ENCODE measurements at regions not wholly inside any gene's neighbourhood (a gene's known extent, or its start where the extent isn't known, plus 50 kb on each side); places are given as distances from the start of the nearest gene placed in this dataset.

DNA sequence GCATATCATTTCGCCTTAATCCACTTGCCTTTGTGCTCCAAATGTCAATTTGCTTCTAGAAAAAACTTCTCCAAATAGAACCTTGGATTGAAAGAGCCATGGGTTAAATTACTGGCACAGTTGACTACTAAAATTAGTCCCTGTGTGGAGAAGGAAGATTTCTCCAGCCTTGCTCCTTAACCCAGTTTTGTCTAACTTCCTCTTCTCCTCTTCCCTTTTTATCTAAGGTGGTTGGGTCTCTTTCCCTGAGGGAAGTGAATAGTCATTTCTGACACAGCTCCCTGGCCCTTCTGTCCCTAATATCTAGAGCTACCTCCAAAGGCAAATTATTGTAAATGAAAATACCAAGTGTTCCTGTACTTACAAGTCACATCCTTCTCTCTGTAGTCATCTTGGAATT is 527.9 kb upstream of the TBL1XR1 start:
- no peak for DNase-seq

GRCh38 chr3:177726807-177727206 is 529.5 kb upstream of the TBL1XR1 start:
- no peak for DNase-seq

- no peak for DNase-seq
Measured at GRCh38 chr3:177729956-177730681, 532.8 kb upstream of the TBL1XR1 start.

- no peak for DNase-seq
Measured at GRCh38 chr3:177730814-177731213, 533.5 kb upstream of the TBL1XR1 start.

DNA sequence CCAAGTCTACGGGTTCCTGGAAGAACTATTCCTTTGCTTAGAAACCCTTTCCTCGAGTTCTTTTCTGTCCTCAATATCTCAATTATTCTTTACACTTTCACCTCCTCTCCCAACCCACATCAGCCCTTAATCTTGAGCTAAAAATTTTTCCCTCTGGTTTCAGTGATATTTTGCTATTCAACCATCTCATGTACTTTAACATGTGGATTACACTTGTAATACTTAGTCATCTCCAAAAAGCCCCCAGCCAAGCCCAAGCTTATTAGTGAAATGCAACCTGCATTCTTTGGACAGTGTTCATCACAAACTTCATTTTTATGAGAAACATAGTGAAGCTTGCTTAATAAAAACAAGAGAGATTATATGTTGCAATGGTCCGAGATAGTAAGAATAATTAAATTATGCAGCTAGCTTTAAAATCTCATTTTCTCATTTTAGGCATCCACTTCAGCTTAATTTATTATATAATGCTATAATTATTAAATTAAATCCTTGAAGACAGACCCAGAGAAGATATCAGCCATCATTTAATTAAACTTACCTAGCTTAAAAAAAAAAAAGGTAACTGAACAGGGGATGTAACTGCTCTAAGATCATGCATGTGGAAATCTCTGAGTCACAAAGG is 534.5 kb upstream of the TBL1XR1 start:
- no peak for DNase-seq

DNA sequence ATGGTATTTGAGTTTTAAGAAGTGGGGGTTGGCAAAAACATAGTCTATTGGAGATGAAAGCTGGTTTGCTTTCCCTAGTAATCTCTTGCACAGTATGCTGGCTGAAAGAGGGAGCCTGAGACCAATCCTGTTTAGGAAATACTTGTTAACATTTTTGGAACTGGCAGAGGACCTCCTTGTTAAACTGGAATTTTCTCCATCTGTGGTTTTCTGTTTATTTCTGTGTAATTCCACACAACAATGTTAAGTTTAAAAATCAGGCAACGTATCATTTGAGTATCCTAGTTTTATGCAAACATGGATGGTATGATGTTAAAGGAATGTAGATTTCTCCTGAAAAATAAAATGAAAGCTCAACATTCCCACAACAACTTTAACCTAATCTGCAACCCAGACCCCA is 536.0 kb upstream of the TBL1XR1 start:
- DNase-seq: no peak

GRCh38 chr3:177733936-177734335 is 536.7 kb upstream of the TBL1XR1 start:
- DNase-seq: no peak

GRCh38 chr3:177735431-177735830 is 538.1 kb upstream of the TBL1XR1 start:
- no peak for DNase-seq

DNA sequence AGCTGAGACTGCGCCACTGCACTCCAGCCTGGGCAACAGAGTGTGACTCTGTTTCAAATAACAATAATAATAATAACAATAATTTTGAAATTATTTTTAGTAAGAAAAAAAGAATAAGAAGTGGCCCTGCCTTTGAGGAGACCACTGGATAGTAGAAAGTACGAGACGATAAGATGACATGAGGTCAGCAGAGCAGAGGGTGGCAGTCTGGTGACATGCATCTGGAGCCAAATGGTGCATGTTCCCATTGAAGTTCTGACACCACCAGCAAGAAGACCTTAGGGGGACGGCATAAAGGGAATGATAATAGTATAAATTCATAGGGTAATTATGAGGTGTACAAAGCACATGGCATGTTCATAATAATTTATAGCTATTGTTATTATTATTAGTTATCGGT is 542.2 kb upstream of the TBL1XR1 start:
- no peak for DNase-seq

DNA sequence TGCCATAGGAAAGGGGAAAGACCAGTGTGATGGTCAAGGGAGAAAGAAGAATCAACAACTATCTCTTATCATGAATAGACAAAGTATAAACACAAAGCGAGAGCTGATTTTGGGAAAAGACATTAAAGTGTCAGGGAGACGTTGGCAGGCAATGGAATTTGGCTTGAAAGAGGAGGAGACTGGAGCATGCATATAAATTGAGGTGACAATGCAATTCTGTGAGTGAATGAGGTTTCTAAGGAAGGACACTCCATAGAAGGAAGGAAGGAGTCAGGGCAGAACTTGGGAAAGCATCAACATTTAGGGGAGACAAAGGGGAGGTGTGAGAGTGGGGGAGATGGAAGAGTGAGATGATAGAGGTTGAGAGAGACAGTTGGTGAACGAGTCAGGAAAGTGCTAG is 543.0 kb upstream of the TBL1XR1 start:
- DNase-seq: no peak

- DNase-seq: no peak
Measured at GRCh38 chr3:177742273-177742672, 545.0 kb upstream of the TBL1XR1 start.

DNA sequence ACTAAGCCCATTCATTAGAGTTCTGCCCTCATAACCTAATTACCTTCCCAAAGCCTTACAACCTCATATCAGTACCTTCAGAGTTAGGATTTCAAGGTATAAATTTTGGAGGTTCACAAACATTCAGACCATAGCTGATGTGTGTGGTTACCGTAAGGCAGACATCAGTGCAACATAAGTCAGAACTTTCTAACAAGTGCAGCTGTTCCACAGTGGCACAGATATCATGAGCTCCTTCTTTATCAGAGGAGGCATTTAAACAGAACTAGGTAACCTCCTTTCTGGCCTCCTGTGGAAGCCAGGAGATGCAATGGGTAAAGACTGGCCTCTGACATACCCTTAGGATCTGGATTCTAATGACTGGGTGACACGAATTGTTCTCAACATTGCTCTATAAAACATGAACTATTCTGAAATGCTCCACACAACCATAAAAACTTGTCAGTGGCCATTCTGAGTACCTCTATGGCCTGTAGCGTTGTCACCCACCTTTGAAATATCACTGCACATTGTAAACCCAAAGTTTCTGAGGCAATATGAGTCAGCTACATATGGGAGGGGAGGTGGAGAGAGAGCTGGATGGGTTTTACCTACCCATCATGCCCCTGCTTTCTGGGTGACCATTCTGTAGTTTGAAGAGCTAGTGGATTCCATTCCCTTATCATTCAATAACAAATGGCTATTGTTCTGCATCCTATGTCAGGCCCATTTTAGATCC is 546.0 kb upstream of the TBL1XR1 start:
- DNase-seq: no peak

DNA sequence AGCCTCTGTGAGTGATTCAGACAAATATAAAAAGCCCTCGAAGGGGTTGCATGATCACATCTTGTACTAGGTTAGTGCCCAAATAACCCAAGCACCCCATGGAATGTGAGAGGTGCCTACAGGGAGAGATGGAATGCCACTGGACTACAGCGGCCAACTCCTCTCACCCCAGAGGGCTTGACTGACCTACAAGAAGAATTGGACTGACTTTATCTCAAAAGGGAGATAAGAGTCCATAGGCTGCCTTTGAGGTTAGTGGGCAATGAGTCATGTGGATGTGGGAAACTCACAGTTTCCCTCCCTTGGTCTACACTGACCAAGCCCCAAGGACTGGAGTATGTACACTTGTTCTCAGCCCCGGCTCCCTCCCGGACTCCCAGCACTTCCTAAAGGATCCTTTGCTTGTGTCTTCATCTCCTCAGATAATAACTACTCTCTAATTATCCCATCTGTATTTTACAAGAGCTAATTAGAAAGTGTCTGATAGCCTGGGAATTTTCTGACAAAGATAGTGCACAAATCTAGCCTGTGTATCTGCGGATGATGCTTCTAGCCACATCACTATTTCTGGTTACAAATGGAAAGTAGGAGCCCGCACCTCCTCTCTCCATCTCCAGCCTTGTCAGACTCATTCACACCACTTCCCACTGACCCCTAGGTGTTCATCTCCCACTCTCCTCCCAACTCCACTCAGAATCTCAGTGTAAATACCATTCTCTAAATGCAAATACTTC is 547.8 kb upstream of the TBL1XR1 start:
- DNase-seq: no peak

DNA sequence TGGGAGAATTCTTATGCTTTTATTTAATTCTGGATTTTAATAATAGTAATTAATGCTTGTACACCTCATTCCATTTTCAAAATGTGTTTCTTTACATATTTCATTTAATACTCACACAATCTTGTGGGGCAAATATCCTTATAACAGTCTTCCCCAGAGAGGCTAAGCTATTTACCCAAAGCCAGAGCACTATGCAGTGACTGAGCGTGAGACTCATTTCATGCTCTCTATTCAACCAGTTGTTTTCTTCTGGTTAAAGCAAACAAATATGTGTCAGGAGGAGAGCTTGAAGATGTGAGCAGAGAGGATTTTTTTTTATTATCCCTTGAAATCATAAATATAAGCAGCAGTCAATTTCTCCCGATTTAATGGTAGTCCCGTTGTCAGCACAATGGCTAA is 548.3 kb upstream of the TBL1XR1 start:
- DNase-seq: no peak

GRCh38 chr3:177746337-177746933 is 549.2 kb upstream of the TBL1XR1 start:
- DNase-seq: no peak

- no peak for DNase-seq
Measured at GRCh38 chr3:177749836-177750235, 552.6 kb upstream of the TBL1XR1 start.

GRCh38 chr3:177750436-177750835 is 553.2 kb upstream of the TBL1XR1 start:
- no peak for DNase-seq

DNA sequence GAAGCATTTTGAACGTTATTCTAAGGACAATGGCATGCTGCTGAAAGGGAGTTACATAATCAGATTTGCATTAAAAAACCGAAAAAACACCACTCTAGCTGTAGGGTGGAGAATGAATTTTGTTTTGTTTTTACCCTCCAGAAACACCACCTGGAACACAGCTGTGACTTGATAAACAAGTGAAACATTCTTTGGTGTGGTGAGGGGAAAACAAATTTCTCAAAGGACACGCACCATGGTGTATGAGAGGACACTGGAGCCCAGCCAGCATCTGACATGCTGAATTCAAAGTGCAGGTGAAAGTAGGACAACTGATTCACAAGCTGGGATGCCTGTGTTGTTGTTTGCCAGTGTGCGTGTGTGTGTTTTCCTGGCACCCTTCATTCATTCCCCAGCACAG is 554.5 kb upstream of the TBL1XR1 start:
- DNase-seq: no peak

DNA sequence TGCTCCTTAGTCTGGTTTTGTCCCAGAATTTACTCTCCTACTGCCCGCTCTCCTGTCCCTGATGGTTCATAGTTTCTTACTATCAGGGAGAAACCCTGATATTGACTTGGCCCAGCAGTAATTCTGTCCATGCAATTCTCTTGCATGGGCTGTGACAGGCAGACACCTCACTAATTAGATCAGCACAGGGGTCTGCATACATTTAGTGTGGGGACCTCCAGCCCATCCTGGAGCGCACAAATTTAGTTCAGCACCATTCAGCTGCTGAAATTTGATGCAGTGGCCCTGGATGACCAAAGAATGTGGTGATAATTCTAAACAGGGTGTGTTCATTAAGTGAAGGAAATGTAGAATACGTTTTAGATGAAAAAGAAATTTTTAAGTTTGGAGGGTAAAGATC is 555.5 kb upstream of the TBL1XR1 start:
- DNase-seq: no peak

DNA sequence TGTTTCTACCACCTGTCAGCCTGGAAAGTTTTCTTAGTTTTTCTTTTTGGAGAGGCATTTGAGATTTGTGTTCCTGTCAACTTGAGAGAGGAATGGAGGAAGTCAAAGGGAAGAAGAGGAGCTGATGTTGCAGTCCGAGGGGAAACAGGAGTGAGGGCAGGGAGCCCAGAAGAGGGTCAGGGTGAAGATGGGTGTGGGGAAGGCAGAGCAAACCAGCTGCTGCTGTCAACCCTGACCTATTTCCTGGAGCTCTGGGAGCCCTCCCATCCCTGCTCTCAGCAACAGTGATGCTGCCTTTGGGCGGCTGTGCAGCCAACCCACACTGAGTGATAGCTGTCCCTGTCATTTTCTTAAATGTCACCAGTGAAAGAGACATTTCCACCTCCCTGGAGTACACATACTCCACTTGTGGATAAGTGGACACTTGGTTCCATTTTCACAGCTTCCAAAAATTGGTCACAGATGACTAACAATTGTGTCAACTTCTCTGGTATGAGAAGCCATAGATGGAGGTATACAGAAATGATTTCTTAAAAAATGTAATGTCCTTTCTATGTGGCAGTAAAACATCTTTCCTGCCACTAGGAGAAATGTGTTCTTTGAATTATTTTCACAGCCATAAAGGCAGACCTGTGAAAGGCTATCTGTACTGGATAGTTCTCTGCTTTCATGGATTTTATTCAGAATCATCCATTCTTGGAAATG is 556.3 kb upstream of the TBL1XR1 start:
- DNase-seq: no peak

- no peak for DNase-seq
Measured at GRCh38 chr3:177754508-177754921, 557.2 kb upstream of the TBL1XR1 start.

- no peak for DNase-seq
Measured at GRCh38 chr3:177758126-177758525, 560.8 kb upstream of the TBL1XR1 start.
